ENCODE measurements at regions not wholly inside any gene's neighbourhood (a gene's known extent, or its start where the extent isn't known, plus 50 kb on each side); places are given as distances from the start of the nearest gene placed in this dataset.

DNA sequence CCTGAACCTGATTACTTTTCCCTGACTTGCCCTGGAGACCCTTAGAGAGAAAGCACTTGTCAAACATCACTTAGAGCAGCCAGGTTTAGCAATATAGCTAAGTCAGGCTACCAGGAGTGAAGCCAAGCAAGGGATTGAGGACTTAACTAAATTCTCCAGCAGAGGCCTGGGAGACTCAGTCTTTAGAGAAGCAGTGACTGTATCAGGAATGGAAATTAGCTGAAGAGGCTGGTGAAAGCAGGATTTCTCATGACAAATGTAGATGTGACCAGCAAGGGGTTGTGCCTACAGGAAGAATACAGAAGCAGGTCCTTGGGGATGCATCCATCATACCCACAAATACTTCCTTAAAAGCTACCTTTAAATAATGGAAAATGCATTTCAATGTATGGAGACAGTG is 368.9 kb upstream of the MEIS1 start:
- TF ChIP-seq, protein P1, sequence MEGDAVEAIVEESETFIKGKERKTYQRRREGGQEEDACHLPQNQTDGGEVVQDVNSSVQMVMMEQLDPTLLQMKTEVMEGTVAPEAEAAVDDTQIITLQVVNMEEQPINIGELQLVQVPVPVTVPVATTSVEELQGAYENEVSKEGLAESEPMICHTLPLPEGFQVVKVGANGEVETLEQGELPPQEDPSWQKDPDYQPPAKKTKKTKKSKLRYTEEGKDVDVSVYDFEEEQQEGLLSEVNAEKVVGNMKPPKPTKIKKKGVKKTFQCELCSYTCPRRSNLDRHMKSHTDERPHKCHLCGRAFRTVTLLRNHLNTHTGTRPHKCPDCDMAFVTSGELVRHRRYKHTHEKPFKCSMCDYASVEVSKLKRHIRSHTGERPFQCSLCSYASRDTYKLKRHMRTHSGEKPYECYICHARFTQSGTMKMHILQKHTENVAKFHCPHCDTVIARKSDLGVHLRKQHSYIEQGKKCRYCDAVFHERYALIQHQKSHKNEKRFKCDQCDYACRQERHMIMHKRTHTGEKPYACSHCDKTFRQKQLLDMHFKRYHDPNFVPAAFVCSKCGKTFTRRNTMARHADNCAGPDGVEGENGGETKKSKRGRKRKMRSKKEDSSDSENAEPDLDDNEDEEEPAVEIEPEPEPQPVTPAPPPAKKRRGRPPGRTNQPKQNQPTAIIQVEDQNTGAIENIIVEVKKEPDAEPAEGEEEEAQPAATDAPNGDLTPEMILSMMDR (IDR thresholded peaks at IDR 0.05; ENCODE audit: borderline replicate concordance, extremely low read depth, low read length, poor library complexity, severe bottlenecking): no peak
- TF ChIP-seq EZH2 (IDR thresholded peaks at IDR 0.05; ENCODE audit: borderline replicate concordance, low read depth, low read length, severe bottlenecking): no peak
